Esophagus muscularis mucosa (tissue), 4 donors: ENCODE measurements at regions not wholly inside any gene's neighbourhood (a gene's known extent, or its start where the extent isn't known, plus 50 kb on each side); places are given as distances from the start of the nearest gene placed in this dataset.

Experiments used
- DNase-seq: peaks from one replicate; pipeline ENCODE4 v3.0.0-alpha.2; 2017; ENCODE audit errors: extremely low spot score
- H3K27ac ChIP-seq, 4 donors: fragments of 200-600 bp; sonication (generic); replicated peaks in 1 of 4; 1 replicate in 3 of 4; 2 replicates in 1 of 4; pipeline ENCODE4 v1.5.1; 2016 to 2019; ENCODE audit warnings: mild to moderate bottlenecking in 1 of 4
- H3K27me3 ChIP-seq, 4 donors: fragments of 200-600 bp; sonication (generic); one replicate each; pipeline versions ENCODE4 v1.5.1 to v1.6.0; 2016 to 2019
- H3K36me3 ChIP-seq, 4 donors: fragments of 200-600 bp; sonication (generic); one replicate each; pipeline ENCODE4 v1.5.1; 2016 to 2019
- H3K4me1 ChIP-seq, 4 donors: fragments of 200-600 bp; sonication (generic); one replicate each; pipeline ENCODE4 v1.5.1; 2016 to 2019
- H3K4me3 ChIP-seq, 4 donors: fragments of 200-600 bp; sonication (generic); 1 replicate in 2 of 4; 2 replicates in 2 of 4; pipeline ENCODE4 v1.5.1; 2016 to 2019; ENCODE audit warnings: mild to moderate bottlenecking in 4 of 4, moderate library complexity in 1 of 4
- H3K9me3 ChIP-seq, 4 donors: fragments of 200-600 bp; sonication (generic); 1 replicate in 3 of 4; 2 replicates in 1 of 4; pipeline ENCODE4 v1.5.1; 2016 to 2019
- EP300 ChIP-seq: sonication (generic); formaldehyde crosslinking; IDR thresholded peaks from one replicate; pipeline ENCODE4 v1.6.1; 2017; ENCODE audit warnings: antibody characterized with exemption
- POLR2A ChIP-seq: fragments of 450-650 bp; IDR thresholded peaks from one replicate; pipeline ENCODE4 v1.6.1; 2017; ENCODE audit warnings: antibody characterized with exemption, moderate library complexity, mild to moderate bottlenecking, low read depth
- POLR2AphosphoS5 ChIP-seq, 2 donors: sonication (generic); formaldehyde crosslinking; IDR thresholded peaks; one replicate each; pipeline ENCODE4 v1.6.1; 2017; ENCODE audit warnings: antibody characterized with exemption in 2 of 2
- WGBS: methylation state at CpG from one replicate; pipeline ENCODE4 v1.1.5; 2018; 5-methylcytosine and 5-hydroxymethylcytosine counted together
- intact Hi-C: fragments of 100-400 bp; cut with DNase I; formaldehyde crosslinking; loops from one replicate; pipeline ENCODE4 v1.15.1; 2023
- TF ChIP-seq, protein P1 (sequence below), 3 experiments: fragments of 200-600 bp in 2 of 3; fragments of 450-650 bp in 1 of 3; sonication (generic) in 2 of 3; IDR thresholded peaks; one replicate each; pipeline ENCODE4 v1.5.1; 2017 to 2019; ENCODE audit warnings: antibody characterized with exemption in 3 of 3, mild to moderate bottlenecking in 2 of 3, moderate library complexity in 1 of 3

DNA sequence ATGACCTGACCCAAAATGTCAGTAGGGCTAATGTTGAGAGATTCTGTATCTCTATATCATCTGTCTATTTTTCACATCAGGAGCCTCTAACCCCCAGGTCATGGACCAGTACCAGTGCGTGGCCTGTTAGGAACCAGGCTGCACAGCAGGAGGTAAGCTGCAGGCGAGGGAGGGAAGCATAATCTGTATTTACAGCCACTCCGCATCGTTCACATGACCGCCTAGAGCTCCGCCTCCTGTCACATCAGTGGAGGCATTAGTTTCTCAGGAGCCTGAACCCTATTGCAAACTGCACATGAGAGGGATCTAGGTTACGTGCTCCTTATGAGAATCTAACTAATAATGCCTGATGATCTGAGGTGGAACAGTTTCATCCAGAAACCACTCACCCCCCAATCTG is 180.6 kb downstream of the RDH14 start:
- H3K4me1 ChIP-seq = no peaks in the 10 kb centered on the region
- no peak for TF ChIP-seq EP300
- TF ChIP-seq, protein P1, sequence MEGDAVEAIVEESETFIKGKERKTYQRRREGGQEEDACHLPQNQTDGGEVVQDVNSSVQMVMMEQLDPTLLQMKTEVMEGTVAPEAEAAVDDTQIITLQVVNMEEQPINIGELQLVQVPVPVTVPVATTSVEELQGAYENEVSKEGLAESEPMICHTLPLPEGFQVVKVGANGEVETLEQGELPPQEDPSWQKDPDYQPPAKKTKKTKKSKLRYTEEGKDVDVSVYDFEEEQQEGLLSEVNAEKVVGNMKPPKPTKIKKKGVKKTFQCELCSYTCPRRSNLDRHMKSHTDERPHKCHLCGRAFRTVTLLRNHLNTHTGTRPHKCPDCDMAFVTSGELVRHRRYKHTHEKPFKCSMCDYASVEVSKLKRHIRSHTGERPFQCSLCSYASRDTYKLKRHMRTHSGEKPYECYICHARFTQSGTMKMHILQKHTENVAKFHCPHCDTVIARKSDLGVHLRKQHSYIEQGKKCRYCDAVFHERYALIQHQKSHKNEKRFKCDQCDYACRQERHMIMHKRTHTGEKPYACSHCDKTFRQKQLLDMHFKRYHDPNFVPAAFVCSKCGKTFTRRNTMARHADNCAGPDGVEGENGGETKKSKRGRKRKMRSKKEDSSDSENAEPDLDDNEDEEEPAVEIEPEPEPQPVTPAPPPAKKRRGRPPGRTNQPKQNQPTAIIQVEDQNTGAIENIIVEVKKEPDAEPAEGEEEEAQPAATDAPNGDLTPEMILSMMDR (IDR thresholded peaks at IDR 0.05) = no peak
- no peak for TF ChIP-seq POLR2A
- no peak for TF ChIP-seq POLR2AphosphoS5 (IDR thresholded peaks at IDR 0.05)
- peaks cover 0 to 5% (median 0%) of the 10 kb centered on the region in 4 donors for H3K27me3 ChIP-seq
- no peaks in the 10 kb centered on the region for H3K36me3 ChIP-seq
- no peaks in the 10 kb centered on the region for H3K9me3 ChIP-seq
- no peak overlapping the region for H3K4me3 ChIP-seq
- 70% methylated on average over 7 of the region's 7 CpGs for WGBS
- intact Hi-C loops = loop anchor here (5.0 to 10.0 kb wide), 3 partner anchors 205 to 658 kb away; no protein-coding TSS in a partner anchor
- no peak for DNase-seq
- H3K27ac ChIP-seq = no peak overlapping the region

DNA sequence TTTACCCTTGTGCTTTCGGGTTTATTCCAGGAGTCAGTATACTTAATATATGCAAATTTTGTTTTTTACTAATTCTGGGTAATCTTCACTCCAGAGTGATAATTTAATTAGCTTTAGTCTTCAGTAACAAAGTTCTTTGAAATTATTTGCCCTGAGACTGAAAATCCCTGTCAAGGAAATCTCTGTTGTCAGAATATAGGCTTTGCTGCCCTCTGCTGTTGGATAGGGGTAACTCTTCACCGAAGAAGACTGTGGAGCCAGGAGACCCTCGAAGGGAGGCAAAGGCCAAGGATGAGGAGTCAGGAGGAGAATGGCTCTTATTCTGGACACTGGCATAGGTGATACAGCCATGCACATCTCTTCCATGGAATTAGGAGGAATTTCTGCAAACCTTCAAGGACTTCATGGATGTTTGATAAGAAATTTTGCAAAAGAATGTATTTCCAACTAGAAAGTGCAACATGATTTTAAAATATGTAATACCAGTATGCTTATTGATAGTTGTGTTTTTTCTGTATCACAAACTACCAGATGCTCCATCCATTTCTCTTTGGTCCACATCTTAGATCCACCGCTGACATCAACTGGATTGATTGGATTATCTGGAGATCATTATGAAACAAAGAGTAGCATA is 182.3 kb downstream of the RDH14 start:
- no peak for TF ChIP-seq EP300
- TF ChIP-seq, protein P1 (IDR thresholded peaks at IDR 0.05) = peak; percentile 72 to 88 (median 79)
- Histone ChIP-seq H3K36me3 (no peaks in the 10 kb centered on the region), H3K27ac (no peak overlapping the region), H3K9me3 (no peaks in the 10 kb centered on the region), H3K4me1 (no peaks in the 10 kb centered on the region), H3K27me3 (peaks cover 0 to 5% (median 0%) of the 10 kb centered on the region in 4 donors), H3K4me3 (no peak overlapping the region)
- intact Hi-C loops = loop anchor here (5.0 to 10.0 kb wide), 3 partner anchors 203 to 656 kb away; no protein-coding TSS in a partner anchor
- no peak for DNase-seq
- WGBS = 48% methylated on average over 4 of the region's 4 CpGs

DNA sequence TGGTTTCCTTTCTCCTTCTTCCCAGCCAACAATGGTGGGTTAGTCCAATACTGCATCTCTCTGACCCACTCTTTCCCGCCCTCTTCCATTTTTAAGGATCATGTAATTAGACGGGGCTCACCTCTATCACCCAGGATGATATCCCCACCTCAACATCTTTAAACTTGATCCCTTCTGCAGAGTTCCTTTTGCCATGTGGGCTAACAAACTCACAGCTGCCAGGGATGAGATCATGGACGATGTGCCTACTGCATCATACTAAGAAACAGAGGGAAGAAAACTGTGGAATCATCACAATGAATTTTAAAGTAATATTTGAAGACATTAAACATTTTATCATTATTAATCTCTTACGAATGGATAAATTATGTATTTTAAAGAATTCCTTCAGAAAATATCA is 183.5 kb downstream of the RDH14 start:
- no peak for DNase-seq
- peaks cover 0 to 5% (median 0%) of the 10 kb centered on the region in 4 donors for H3K27me3 ChIP-seq
- no peak for TF ChIP-seq EP300
- TF ChIP-seq POLR2A = no peak
- TF ChIP-seq, protein P1 (IDR thresholded peaks at IDR 0.05) = no peak
- TF ChIP-seq POLR2AphosphoS5 (IDR thresholded peaks at IDR 0.05) = no peak
- no peaks in the 10 kb centered on the region for H3K9me3 ChIP-seq
- intact Hi-C loops = loop anchor here (5.0 to 10.0 kb wide), 3 partner anchors 202 to 655 kb away; no protein-coding TSS in a partner anchor
- WGBS = 77% methylated on average over 3 of the region's 4 CpGs
- H3K4me1 ChIP-seq = no peaks in the 10 kb centered on the region
- no peaks in the 10 kb centered on the region for H3K36me3 ChIP-seq
- no peak overlapping the region for H3K27ac ChIP-seq
- H3K4me3 ChIP-seq = no peak overlapping the region

DNA sequence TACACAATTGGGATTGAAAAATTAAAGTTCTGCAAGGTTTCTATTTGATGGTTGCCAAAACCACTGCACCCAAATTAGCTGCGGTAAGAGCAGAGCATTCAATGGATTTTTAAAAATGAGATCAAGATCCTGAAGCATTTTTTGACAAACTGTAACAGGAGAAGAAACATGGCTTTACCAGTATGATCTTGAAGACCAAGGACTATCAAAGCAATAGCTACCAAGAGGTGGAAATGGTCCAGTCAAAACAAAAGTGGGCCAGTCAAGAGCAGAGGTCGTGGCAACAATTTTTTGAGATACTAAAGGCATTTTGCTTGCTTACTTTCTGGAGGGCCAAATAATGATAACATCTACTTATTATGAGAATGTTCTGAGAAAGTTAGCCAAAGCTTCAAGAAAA is 186.8 kb downstream of the RDH14 start:
- no peak overlapping the region for H3K27ac ChIP-seq
- WGBS = 83% methylated on average over 2 of the region's 2 CpGs
- no peaks in the 10 kb centered on the region for H3K36me3 ChIP-seq
- no peaks in the 10 kb centered on the region for H3K27me3 ChIP-seq
- no peaks in the 10 kb centered on the region for H3K4me1 ChIP-seq
- no peak for DNase-seq
- H3K9me3 ChIP-seq = no peaks in the 10 kb centered on the region
- intact Hi-C loops = loop anchor here (10.0 kb wide), 1 partner anchor 199 kb away; no protein-coding TSS in a partner anchor
- TF ChIP-seq POLR2A (no peak), EP300 (no peak), POLR2AphosphoS5 (IDR thresholded peaks at IDR 0.05) (no peak)
- TF ChIP-seq, protein P1 (IDR thresholded peaks at IDR 0.05) = no peak
- no peak overlapping the region for H3K4me3 ChIP-seq

DNA sequence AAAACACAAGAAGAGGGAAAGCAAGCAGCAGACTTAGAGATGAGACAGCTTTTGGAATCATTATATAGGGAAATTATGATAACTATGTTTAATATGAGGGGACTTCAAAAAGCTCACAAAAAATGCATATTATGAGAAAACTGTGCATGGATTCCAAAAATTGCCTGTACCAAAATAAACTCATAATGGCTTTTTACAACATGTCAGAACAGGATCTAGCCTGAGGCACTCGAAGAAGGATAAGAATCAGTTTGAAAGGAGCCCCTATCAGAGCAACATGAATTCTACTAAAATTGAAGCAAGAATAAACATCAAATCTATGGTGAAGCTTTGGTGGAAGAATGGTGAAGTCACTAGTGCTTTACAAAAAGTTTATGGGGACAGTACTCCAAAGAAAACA is 187.4 kb downstream of the RDH14 start:
- intact Hi-C loops = loop anchor here (10.0 kb wide), 1 partner anchor 198 kb away; no protein-coding TSS in a partner anchor
- no peaks in the 10 kb centered on the region for H3K9me3 ChIP-seq
- no peaks in the 10 kb centered on the region for H3K4me1 ChIP-seq
- TF ChIP-seq EP300 (no peak), POLR2A (no peak), POLR2AphosphoS5 (IDR thresholded peaks at IDR 0.05) (no peak)
- TF ChIP-seq, protein P1 (IDR thresholded peaks at IDR 0.05) = no peak
- WGBS = 83% methylated on average over 1 of the region's 1 CpG
- H3K27me3 ChIP-seq = no peaks in the 10 kb centered on the region
- no peak overlapping the region for H3K27ac ChIP-seq
- no peaks in the 10 kb centered on the region for H3K36me3 ChIP-seq
- DNase-seq = no peak
- H3K4me3 ChIP-seq = no peak overlapping the region
